Activated CD4-positive, alpha-beta T cell treated with anti-CD3 and anti-CD28 coated beads for 36 hours (primary cell): ENCODE measurements at regions not wholly inside any gene's neighbourhood (a gene's known extent, or its start where the extent isn't known, plus 50 kb on each side); places are given as distances from the start of the nearest gene placed in this dataset.

Experiments
- ATAC-seq: fragments of 200-7000 bp; cut with Tn5 transposase; one replicate; pipeline ENCODE4 v1.10.0; 2021; ENCODE audit warnings: mild to moderate bottlenecking, moderate library complexity
- CTCF ChIA-PET: fragments of 350-600 bp; sonication (Branson Sonifier 250); formaldehyde crosslinking; loops from one replicate; lab custom pipeline; 2021; ENCODE audit warnings: antibody characterized with exemption; lab: Charles Lee
- POLR2A ChIA-PET: fragments of 350-600 bp; sonication (Branson Sonifier 250); formaldehyde crosslinking; loops from one replicate; lab custom pipeline; 2021; ENCODE audit warnings: antibody characterized with exemption, inconsistent platforms; lab: Charles Lee
- DNase-seq: peaks from one replicate; pipeline ENCODE4 v3.0.0-alpha.2; 2020
- H3K27ac Mint-ChIP-seq: one replicate; pipeline ENCODE4 v1.8.0; 2021; ENCODE audit warnings: mixed read lengths
- H3K27me3 Mint-ChIP-seq: one replicate; pipeline ENCODE4 v1.8.0; 2021; ENCODE audit warnings: mixed read lengths
- H3K36me3 Mint-ChIP-seq: one replicate; pipeline ENCODE4 v1.8.0; 2021; ENCODE audit warnings: low read depth, mixed read lengths
- H3K4me1 Mint-ChIP-seq: one replicate; pipeline ENCODE4 v1.8.0; 2021; ENCODE audit warnings: mixed read lengths
- H3K4me3 Mint-ChIP-seq: one replicate; pipeline ENCODE4 v1.8.0; 2021; ENCODE audit warnings: mild to moderate bottlenecking, moderate library complexity, mixed read lengths
- H3K9me3 Mint-ChIP-seq: one replicate; pipeline ENCODE4 v1.8.0; 2021; ENCODE audit warnings: low read depth, mixed read lengths
- intact Hi-C, 2 experiments: fragments of 100-400 bp; cut with DNase I in 1 of 2; cut with micrococcal nuclease in 1 of 2; formaldehyde crosslinking; loops; one replicate each; pipeline versions ENCODE4 v1.14.2 to v1.15.1; 2022 to 2024; cut with DNase I, micrococcal nuclease

DNA sequence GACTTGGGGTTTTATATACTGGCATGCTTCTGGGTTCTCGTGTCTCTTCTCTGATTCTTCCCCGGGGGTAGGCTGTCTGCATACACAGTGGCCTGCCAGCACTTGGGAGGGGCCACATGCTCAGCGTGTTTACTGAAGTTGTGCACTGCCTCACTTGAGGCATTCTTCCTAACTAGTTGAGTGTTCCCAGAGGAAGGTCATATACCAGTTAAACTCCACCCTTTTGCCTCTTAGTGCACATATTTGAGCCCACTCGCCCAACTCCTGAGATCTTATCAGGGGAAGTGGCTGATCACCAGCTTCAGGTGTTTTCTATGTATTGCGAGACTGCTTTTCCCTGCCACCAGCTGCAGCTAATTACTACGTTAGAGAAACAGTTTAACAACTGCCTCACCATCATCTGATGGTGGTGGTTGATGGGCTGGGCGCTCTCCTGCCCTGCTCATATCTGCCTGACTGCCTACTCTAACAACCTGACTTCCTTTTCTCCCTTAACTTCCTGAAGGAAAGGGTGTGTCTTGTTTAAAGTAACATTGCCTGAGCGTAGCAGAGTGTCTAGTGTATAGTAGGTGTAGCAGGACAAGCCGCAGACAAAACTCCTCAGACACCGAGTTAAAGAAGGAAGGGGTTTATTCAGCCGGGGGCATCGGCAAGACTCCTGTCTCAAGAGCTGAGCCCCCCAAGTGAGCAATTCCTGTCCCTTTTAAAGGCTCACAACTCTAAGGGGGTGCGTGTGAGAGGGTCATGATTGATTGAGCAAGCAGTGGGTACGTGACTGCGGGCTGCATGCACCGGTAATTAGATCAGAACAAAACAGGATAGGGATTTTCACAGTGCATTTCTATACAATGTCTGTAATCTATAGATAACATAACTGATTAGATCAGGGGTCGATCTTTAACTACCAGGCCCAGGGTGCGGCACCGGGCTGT, 60.1 kb upstream of the CLINT1 start:
- Mint-ChIP-seq H3K36me3 (no peaks in the 10 kb centered on the region), H3K4me1 (peaks cover 26% of the 10 kb centered on the region), H3K27ac (peak overlapping the region; percentile 78), H3K27me3 (no peaks in the 10 kb centered on the region), H3K4me3 (peak overlapping the region; percentile 32), H3K9me3 (no peaks in the 10 kb centered on the region)
- CTCF ChIA-PET, result interaction anchor here (0.6 to 2.4 kb wide), 14 partner anchors 19 to 1188 kb away, joined by 3 to 11 read pairs (median 4); no protein-coding TSS in a partner anchor
- intact Hi-C loops, result loop anchor here (1.0 to 2.0 kb wide), 4 partner anchors 60 to 102 kb away; partner anchors contain the start of gene CLINT1 (in 1 of the 2)
- ATAC-seq (peak; percentile 58), DNase-seq (peak; percentile 22)
- POLR2A ChIA-PET, result no interaction called here

DNA sequence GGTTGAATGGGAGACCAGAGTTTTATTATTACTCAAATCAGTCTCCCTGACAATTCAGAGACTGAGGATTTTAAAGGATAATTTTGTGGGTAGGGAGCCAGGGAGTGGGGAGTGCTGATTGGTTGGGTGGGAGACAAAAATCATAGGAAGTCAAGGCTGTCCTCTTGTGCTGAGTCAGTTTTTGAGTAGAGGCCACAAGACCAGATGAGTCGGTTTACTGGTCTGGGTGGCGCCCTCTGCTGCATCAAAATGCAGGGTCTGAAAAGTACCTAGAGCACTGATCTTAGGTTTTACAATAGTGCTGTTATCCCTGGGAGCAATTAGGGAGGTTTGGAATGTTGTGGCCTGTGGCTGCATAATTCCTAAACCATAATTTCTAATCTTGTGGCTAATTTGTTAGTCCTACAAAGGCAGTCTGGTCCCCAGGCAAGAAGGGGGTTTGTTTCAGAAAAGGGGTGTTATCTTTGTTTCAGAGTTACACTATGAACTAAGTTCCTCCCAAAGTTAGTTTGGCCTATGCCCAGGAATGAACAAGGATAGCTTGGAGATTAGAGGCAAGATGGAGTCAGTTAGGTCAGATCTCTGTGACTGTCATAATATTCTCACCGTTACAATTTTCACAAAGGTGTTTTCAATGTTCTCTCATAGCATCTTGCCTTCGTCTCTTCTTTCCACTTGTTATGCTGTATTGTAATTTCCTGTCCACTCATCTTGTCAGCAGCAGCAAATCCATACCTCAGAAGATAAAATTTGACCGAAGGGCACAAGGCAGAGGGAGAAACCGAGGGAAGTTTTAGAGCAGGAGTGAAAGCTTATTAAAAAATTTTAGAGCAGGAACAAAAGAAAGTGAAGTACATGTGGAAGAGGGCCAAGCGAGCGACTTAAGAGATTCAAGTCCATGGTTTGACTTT, 59.2 kb upstream of the CLINT1 start:
- ATAC-seq (peak; percentile 87), DNase-seq (peak; percentile 86)
- Mint-ChIP-seq H3K36me3 (no peaks in the 10 kb centered on the region), H3K27me3 (no peaks in the 10 kb centered on the region), H3K4me3 (no peak overlapping the region), H3K9me3 (no peaks in the 10 kb centered on the region), H3K27ac (peak overlapping the region; percentile 51), H3K4me1 (peaks cover 26% of the 10 kb centered on the region)
- ChIA-PET CTCF (interaction anchor here (0.6 to 2.3 kb wide), 12 partner anchors 20 to 1240 kb away, joined by 3 to 11 read pairs (median 4); no protein-coding TSS in a partner anchor), POLR2A (no interaction called here)
- intact Hi-C loops, result loop anchor here (1.0 to 2.0 kb wide), 4 partner anchors 59 to 101 kb away; partner anchors contain the start of gene CLINT1 (in 1 of the 2)

GRCh38 chr5:157917491-157917890, 58.5 kb upstream of the CLINT1 start:
- CTCF ChIA-PET, result interaction anchor here (0.6 to 2.3 kb wide), 6 partner anchors 32 to 154 kb away, joined by 3 to 11 read pairs (median 4); no protein-coding TSS in a partner anchor
- no peaks in the 10 kb centered on the region for H3K27me3 Mint-ChIP-seq
- DNase-seq (no peak), ATAC-seq (no peak)
- H3K27ac Mint-ChIP-seq, result no peak overlapping the region
- intact Hi-C loops, result no loop called here
- H3K4me3 Mint-ChIP-seq, result no peak overlapping the region
- POLR2A ChIA-PET, result no interaction called here
- H3K4me1 Mint-ChIP-seq, result peaks cover 26% of the 10 kb centered on the region
- H3K36me3 Mint-ChIP-seq, result no peaks in the 10 kb centered on the region
- no peaks in the 10 kb centered on the region for H3K9me3 Mint-ChIP-seq

DNA sequence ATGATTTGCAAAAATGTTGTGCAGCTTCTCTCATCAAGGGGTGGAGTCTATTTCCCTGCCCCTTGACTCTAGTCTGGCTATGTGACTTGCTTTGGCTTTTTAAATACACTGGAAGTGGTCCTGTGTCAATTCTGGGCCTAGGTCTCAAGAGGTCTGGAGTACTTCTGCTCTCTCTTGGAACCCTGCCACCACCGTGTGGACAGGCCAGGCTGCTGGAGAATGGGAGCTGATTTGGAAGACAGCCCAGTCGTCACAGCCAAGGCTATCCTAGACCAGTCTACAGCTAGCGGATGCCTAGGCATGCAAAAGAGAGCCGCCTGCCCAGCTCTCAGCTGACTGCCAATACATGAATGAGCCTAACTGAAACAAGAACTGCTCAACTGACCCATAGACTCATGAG, 56.7 kb upstream of the CLINT1 start:
- no peak overlapping the region for H3K4me3 Mint-ChIP-seq
- H3K9me3 Mint-ChIP-seq, result no peaks in the 10 kb centered on the region
- intact Hi-C loops, result no loop called here
- H3K27ac Mint-ChIP-seq, result no peak overlapping the region
- peaks cover 26% of the 10 kb centered on the region for H3K4me1 Mint-ChIP-seq
- no peak for ATAC-seq
- no peaks in the 10 kb centered on the region for H3K27me3 Mint-ChIP-seq
- no peak for DNase-seq
- H3K36me3 Mint-ChIP-seq, result no peaks in the 10 kb centered on the region
- CTCF ChIA-PET, result interaction anchor here (0.7 to 1.4 kb wide), 5 partner anchors 33 to 98 kb away, joined by 3 to 5 read pairs (median 3); no protein-coding TSS in a partner anchor
- POLR2A ChIA-PET, result no interaction called here

DNA sequence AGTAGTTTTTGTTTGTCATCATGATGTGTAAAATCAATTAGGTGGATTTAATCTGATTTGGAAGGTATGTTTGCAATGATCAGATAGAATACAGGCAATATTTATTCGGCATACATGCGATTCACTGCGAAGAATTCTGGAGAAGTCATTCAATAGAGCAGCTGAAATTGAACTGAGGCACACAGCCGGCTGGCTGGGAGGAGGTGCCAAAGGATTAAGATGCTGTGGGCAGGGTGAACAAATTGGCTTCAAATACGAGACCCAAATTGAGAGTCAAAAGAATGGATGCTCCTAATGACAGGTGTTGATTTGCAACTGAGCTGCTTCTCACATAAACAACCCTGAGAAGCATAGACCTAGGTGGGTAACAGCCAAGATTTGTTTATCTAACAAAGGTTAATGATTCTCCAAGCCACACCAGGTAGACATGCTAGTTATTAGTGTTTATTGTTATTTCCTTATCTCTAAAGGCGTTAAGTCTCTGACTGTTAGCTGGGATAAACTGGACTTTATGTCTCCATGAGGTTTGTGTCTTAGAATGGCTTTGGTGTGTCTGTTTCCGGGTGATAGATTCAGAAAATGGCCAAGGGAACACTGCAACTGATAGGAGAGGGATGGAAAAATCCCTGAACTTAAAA, 55.3 kb upstream of the CLINT1 start:
- ATAC-seq (no peak), DNase-seq (no peak)
- POLR2A ChIA-PET, result no interaction called here
- H3K9me3 Mint-ChIP-seq, result no peaks in the 10 kb centered on the region
- H3K36me3 Mint-ChIP-seq, result no peaks in the 10 kb centered on the region
- CTCF ChIA-PET, result interaction anchor here (0.6 to 1.3 kb wide), 3 partner anchors 15 to 59 kb away, joined by 3 read pairs; no protein-coding TSS in a partner anchor
- intact Hi-C loops, result no loop called here
- no peaks in the 10 kb centered on the region for H3K27me3 Mint-ChIP-seq
- no peak overlapping the region for H3K4me3 Mint-ChIP-seq
- peaks cover 17% of the 10 kb centered on the region for H3K4me1 Mint-ChIP-seq
- H3K27ac Mint-ChIP-seq, result no peak overlapping the region

DNA sequence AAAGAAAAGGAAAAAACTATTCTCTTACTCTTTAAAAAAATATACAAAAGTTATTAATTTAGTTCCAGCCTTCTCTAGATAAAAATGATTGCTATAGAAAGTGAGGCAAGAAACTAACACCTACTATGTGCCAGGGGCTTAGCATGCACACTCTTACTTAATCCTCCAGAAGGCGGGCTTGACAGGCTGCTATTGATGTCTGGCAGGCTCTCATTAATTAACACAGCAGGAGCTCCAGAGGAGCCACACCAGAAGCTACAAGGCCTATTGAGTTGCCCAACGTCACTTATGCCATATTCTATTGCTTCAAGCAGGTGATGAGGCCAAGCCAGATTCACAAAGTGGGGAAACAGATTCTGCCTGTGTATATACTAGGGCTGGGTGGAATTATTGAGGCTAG, 54.6 kb upstream of the CLINT1 start:
- CTCF ChIA-PET, result interaction anchor here (0.6 kb wide), 1 partner anchor 14 kb away, joined by 3 read pairs; no protein-coding TSS in a partner anchor
- POLR2A ChIA-PET, result no interaction called here
- H3K4me1 Mint-ChIP-seq, result peaks cover 10% of the 10 kb centered on the region
- H3K9me3 Mint-ChIP-seq, result no peaks in the 10 kb centered on the region
- intact Hi-C loops, result no loop called here
- ATAC-seq (no peak), DNase-seq (no peak)
- no peak overlapping the region for H3K4me3 Mint-ChIP-seq
- H3K36me3 Mint-ChIP-seq, result no peaks in the 10 kb centered on the region
- no peak overlapping the region for H3K27ac Mint-ChIP-seq
- no peaks in the 10 kb centered on the region for H3K27me3 Mint-ChIP-seq

DNA sequence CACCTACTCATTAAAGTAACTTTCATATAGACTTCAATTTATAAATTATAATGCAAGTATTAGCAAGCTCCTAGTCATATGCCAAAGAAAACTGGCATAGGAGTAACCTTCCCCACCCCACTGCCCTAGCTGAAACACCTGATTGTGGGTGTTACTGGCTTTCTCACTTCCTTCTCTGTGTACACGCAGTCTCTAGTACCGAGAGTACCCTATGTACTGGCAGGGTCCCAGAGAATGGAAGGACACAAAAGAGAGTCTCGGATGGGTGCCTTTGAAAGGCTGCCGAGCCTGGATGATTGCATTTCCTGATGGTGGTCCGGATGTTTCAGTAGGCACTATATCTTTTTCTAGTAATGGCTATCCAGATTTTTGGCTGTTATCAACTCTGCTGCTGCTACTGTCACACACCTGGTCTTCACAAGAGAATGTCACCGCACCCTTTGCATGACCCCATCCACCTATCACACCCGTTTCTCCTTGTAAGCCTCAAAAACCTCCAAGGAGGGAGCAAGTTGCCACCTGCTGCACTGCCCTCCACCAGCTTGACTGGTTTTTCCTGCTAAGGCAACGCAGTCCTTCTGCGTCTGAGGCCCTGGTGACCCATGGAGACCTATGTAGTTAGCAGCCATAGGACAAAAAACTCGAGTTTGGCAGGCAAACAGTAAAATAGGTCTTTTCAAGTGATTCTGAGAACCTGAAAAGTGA, 53.8 kb upstream of the CLINT1 start:
- ChIA-PET CTCF (no interaction called here), POLR2A (no interaction called here)
- H3K4me3 Mint-ChIP-seq, result no peak overlapping the region
- DNase-seq (no peak), ATAC-seq (no peak)
- H3K27me3 Mint-ChIP-seq, result no peaks in the 10 kb centered on the region
- H3K36me3 Mint-ChIP-seq, result no peaks in the 10 kb centered on the region
- H3K27ac Mint-ChIP-seq, result no peak overlapping the region
- intact Hi-C loops, result no loop called here
- peaks cover 2% of the 10 kb centered on the region for H3K4me1 Mint-ChIP-seq
- no peaks in the 10 kb centered on the region for H3K9me3 Mint-ChIP-seq

DNA sequence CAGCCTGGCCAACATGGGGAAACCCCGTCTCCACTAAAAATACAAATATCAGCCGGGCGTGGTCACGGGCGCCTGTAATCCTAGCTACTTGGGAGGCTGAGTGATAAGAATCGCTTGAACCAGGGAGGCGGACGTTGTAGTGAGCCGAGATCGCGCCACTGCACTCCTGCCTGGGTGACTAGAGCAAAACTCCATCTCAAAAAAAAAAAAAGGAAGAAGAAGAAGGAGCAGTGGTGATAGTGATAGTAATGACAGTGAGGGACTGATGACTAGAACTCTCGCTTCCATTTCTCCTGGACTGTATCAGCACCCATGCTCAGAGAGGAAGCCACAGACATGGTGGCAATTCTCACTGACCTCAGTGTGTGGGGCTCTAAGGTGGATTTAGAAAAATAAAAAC, 52.6 kb upstream of the CLINT1 start:
- intact Hi-C loops, result no loop called here
- Mint-ChIP-seq H3K27ac (no peak overlapping the region), H3K9me3 (no peaks in the 10 kb centered on the region), H3K4me1 (no peaks in the 10 kb centered on the region), H3K27me3 (no peaks in the 10 kb centered on the region), H3K4me3 (no peak overlapping the region), H3K36me3 (no peaks in the 10 kb centered on the region)
- ChIA-PET CTCF (no interaction called here), POLR2A (no interaction called here)
- no peak for DNase-seq
- ATAC-seq, result no peak
